Pons (tissue), 1 donor: ENCODE measurements at regions not wholly inside any gene's neighbourhood (a gene's known extent, or its start where the extent isn't known, plus 50 kb on each side); places are given as distances from the start of the nearest gene placed in this dataset.
A peak's percentile ranks its signal among the peaks of the same experiment; 100 is the strongest.
"Not testable (repeated sequence)": the region's sequence is repeated elsewhere in the genome, so short reads cannot be mapped to it uniquely, and the experiment has no call there.

Experiments used
- DNase-seq: peaks from one replicate; pipeline ENCODE4 v3.0.0-alpha.2; 2016; ENCODE audit warnings: low spot score

- no peak for DNase-seq
Measured at GRCh38 chr11:133638921-133639320, 106.6 kb upstream of the OPCML start.

- no peak for DNase-seq
Measured at GRCh38 chr11:133636711-133637355, 104.5 kb upstream of the OPCML start.

- no peak for DNase-seq
Measured at GRCh38 chr11:133635244-133635739, 103.0 kb upstream of the OPCML start.

GRCh38 chr11:133628371-133628770 is 96.1 kb upstream of the OPCML start:
- DNase-seq, result not testable (repeated sequence)

- no peak for DNase-seq
Measured at GRCh38 chr11:133621611-133622010, 89.3 kb upstream of the OPCML start.

- DNase-seq, result peak; percentile 37
Measured at GRCh38 chr11:133619973-133620372, 87.7 kb upstream of the OPCML start.

DNA sequence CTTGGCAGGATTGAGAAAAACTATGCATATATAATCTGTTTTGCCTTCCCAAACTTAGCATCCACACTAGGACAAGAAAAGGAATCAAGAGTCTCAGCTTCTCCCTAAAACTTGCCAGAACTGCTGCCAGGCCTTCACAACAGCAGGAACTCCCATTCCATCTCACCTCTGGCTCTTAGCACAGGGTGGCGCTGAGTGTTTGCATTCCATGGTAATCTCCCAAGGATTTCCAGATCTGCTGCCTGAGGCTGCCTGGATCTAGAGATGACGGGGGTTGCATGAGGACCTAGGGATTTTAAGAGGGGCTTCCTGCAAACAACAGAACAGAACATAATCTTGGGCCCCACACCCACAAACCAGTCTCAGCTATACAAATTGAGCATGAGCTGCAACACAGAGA is 87.1 kb upstream of the OPCML start:
- no peak for DNase-seq

DNA sequence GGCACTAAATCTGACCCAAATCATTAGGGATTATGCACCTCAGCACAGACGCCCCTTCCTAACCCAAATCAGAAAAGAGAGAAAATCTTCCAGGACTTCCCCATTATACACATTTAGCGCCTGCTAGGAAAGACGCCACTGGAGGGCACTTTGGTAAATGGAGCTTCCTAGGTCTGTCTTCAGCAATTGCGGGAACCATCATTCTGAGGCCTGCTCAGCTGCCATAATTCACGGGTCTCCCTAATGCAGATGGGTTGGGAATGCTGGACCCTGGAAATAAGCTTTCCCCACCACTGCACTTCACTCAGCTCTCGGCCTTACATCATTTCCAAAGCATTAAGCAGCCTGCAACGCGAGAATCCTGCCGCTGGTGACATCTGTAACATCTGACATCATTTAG is 86.2 kb upstream of the OPCML start:
- no peak for DNase-seq

DNA sequence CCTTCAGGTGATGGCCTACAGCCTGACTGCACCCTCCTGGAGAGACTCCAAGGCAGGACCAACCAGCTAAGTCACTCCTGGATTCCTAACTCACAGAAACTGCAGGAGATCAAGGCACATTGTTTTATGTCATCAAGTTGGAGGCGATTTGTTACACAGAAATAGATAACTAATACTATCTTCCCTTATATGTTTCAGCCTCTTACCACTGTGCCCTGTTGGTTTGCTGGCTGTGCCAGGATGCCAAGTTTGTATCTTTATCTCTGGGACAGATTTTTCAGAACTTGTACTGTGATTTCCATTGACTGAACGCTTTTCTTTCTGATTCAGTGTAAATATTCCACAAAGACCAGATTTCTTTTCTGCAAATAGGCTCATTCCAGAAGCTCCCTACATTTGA is 76.2 kb upstream of the OPCML start:
- DNase-seq, result no peak

DNA sequence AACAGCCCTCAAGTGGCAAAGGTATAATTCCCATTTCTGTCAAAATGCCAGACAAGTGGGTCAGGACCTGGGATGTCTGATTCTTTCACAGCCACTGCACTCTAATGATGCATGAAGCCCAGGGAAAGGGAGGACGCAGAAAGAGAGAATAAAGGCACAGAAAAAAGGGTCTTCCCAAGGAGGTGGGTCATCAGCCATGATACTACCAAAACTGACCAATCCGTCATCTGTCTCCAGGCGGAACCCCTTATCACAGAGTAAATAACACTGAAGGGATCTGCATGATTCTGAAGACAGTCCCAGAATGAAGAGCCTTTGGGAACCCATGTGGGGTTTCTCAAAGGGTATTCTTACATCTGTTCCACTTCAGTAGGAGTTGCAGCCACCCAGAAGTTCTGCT is 73.8 kb upstream of the OPCML start:
- DNase-seq, result no peak

DNA sequence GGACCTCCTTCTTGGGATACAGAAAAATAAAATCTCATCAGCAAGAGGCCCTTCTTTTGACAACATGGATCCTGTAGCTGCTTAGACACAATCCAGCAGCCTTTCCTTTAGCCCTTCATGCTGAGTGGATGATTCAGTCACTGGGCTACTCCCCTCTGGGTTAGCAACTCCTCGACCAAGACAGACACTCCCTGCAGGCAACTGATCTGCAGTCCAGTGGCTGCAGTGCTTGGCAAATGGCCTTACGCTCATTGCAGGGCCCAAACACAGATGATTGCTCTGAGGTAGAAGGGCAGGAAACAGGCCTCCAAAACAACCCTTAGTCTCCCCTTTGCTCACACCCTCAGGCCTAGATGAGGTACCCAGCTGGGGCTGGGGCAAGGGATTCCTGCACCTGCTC is 73.2 kb upstream of the OPCML start:
- no peak for DNase-seq

DNA sequence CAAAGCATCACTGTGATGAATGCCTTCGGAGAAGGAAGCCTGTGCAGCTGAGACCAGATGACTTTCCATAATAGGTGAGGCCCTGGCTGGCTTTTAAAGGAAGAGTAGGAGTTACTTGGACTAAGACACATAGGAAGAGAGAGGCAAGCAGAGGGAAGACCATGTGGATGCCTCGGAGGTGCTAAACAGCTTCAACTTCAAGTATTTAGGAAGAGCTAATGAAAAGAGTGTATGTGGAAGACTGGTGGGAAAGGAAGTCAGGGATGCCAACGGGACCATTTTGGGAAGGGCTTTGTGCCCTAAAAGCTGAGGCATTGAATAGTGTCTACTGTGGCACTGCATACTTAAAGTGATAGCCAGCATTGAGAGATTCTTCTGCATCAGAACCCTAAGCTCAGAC is 69.3 kb upstream of the OPCML start:
- DNase-seq, result no peak

GRCh38 chr11:133600786-133601185 is 68.5 kb upstream of the OPCML start:
- no peak for DNase-seq

DNA sequence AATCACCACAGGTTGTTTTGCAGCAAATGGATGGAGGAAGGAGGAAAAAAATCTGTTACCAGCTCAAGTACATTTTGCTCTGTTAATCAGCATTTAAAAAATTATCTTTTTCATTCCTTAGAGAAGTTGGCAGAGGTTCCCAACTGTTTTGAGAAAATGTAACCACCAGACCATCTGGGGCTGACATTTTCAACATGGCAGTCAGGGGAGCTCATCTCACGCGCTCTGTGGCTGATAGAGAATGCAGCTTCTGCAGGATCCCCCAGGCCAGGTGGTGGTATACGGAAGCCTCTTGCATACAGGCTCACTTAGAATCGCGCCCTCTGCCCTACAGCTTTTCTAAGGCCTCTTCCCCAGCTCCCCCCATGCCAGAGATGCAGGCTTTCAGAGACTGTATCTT is 68.0 kb upstream of the OPCML start:
- DNase-seq, result no peak

DNA sequence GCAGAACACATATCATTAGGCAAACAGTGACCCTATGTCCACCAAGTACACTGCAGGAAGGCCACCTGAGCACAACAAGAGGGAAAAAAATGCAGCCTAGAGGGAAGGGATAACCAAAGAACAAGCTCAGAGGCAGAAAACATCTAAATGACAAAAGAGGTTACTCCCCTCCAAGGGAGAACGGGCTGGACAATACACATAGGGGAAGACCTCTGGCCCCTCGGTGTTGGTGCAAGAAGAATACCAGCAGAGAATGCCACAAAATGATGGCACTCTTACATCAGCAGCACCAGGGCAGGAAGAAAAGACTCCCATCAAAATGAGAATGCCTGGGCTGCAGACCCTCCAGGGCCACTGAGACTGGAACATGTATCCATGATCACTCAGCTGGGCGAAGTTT is 66.6 kb upstream of the OPCML start:
- no peak for DNase-seq

GRCh38 chr11:133597236-133597635 is 64.9 kb upstream of the OPCML start:
- DNase-seq, result no peak

- DNase-seq, result no peak
Measured at GRCh38 chr11:133595998-133596590, 63.8 kb upstream of the OPCML start.

DNA sequence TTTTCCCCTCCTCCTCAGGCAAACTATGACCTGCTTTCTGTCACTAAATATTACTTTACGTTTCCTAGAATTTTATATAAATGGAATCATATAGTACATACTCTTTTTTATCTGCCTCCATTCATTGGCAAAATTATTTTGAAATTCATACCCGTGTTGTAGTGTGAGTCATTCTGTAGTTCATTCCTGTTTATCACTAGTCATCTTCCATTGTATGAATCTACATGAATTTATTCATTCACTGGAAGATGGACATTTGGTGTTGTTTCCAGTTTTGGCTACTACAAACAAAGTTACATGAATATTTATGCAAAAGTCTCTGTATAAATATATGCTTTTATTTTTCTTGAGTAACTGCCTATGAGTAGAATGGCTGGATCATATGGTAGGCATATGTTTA is 60.7 kb upstream of the OPCML start:
- DNase-seq, result no peak

DNA sequence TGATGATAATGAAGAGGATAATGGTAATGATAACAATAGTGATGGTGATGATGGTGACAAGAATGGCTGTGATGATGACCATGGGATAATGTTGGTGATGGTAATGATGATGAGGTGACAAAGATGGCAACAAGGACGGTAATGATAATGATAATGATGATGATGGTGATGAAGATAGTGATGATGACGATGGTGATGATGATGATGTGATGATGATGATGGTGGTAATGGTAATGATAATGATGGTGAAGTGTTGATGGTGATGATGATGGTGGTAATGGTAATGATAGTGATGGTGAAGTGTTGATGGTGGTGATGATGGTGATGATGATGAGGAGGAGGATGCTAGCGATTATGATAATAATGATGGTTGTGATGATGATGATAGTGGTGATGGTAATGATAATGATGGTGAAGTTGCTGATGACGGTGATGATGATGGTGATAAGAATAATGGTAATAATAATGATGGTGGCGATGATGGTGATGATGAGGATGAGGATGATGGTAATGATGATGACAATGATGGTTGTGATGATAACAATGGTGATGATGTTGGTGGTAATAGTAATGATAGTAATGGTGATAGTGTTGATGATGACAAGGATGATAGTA is 54.7 kb upstream of the OPCML start:
- DNase-seq, result no peak

GRCh38 chr11:133582750-133583149 is 50.4 kb upstream of the OPCML start:
- DNase-seq, result no peak

DNA sequence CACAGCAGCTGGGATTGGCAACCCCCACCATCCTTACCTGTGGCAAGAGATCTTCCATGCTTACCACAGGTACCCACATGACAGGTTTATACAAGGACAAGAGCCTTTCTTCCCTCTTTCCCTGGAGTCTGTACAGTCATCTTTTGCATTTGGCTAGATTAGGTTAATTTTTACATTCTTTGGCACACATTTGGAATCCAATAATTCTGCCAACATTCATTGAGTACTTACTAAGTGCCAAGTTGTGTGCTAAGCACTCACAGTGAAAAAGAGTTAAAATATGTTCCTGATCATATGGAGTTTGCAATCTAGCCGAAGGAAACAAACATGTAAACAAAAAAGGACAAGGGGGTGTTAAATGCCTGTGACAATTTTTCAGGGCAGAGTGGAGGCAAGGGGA is 50.0 kb upstream of the OPCML start:
- no peak for DNase-seq
